ENCODE measurements at regions not wholly inside any gene's neighbourhood (a gene's known extent, or its start where the extent isn't known, plus 50 kb on each side); places are given as distances from the start of the nearest gene placed in this dataset.

DNA sequence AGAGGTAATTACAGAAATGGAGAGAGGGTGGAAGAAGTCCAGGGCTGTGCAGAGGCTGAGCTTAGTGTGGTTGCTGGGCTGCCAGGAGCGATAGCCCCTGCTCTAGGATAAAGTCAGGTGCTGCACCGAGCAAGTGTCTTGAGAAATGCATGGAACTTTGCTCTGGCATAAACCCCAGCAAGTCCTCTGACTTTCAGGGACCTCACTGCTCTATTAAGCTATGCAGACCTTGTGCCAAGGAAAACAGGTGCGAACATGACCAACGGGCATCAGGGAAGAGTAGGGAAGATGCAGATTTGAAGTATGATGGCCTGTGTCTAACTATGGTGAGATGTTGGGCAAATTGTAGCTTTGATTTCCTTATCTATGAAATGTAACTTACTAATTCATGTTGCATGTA is 416.8 kb downstream of the NR2F2 start:
- H2BK120ac ChIP-seq (ENCODE audit: low read depth, low read length) = no peak overlapping the region
- H3K4me3 ChIP-seq (ENCODE audit: insufficient read depth, low read depth, low read length) = no peak overlapping the region
- BruUV-seq (replicated peaks) = no TSS peak
- no peak overlapping the region for H2AK5ac ChIP-seq (ENCODE audit: low read depth, low read length)
- H3K23ac ChIP-seq (ENCODE audit: low read depth, low read length) = no peak overlapping the region
- no peak overlapping the region for H2BK15ac ChIP-seq (ENCODE audit: low read depth, low read length)
- no peaks in the 10 kb centered on the region for H3K4me1 ChIP-seq (ENCODE audit: control insufficient read depth, insufficient read depth, low read length)
- H4K91ac ChIP-seq (ENCODE audit: insufficient read depth, low read depth, low read length) = no peak overlapping the region
- no peak overlapping the region for H3K18ac ChIP-seq (ENCODE audit: low read depth, low read length)
- no peak for ATAC-seq (ENCODE audit: low read depth)
- ChIA-PET CTCF (interaction anchor here (0.9 to 1.0 kb wide), 2 partner anchors 48 to 50 kb away, joined by 3 read pairs; no protein-coding TSS in a partner anchor), POLR2A (ENCODE audit: unreplicated experiment) (no interaction called here)
- H3K4me2 ChIP-seq (ENCODE audit: low read depth, low read length) = no peak overlapping the region
- no peaks in the 10 kb centered on the region for H3K27me3 ChIP-seq (ENCODE audit: control insufficient read depth, insufficient read depth, low read length)
- H3K36me3 ChIP-seq (ENCODE audit: control insufficient read depth, insufficient read depth, low read length) = no peaks in the 10 kb centered on the region
- H3K79me1 ChIP-seq (ENCODE audit: low read depth in 1 of 2, low read length in 2 of 2) = no peaks in the 10 kb centered on the region
- H3K56ac ChIP-seq (ENCODE audit: extremely low read depth, insufficient read depth, low read length) = no peak overlapping the region
- no peak overlapping the region for H3K27ac ChIP-seq (ENCODE audit: insufficient read depth, low read length)
- H2BK5ac ChIP-seq (ENCODE audit: low read depth, low read length, poor library complexity, severe bottlenecking) = no peak overlapping the region
- dilution Hi-C loops (cut with HindIII; ENCODE audit: low sequenced_read_pairs, unreplicated experiment) = no loop called here
- no peak overlapping the region for H3K4ac ChIP-seq (ENCODE audit: low read depth, low read length)
- intact Hi-C loops (cut with micrococcal nuclease) = no loop called here
- H2AFZ ChIP-seq (replicated peaks; ENCODE audit: low read length, poor library complexity) = no peak overlapping the region
- no peak overlapping the region for H4K8ac ChIP-seq (ENCODE audit: low read depth in 2 of 2, low read length in 2 of 2)
- no peak overlapping the region for H3K14ac ChIP-seq (replicated peaks; ENCODE audit: low read depth, low read length)
- TF ChIP-seq POLR2A (IDR thresholded peaks at IDR 0.05; ENCODE audit: low read depth, low read length) (no peak), RAD21 (IDR thresholded peaks at IDR 0.05; ENCODE audit: low read length) (no peak), RFX5 (IDR thresholded peaks at IDR 0.05; ENCODE audit: low read depth, low read length) (no peak), BHLHE40 (IDR thresholded peaks at IDR 0.05; ENCODE audit: low read depth, low read length) (no peak), RCOR1 (IDR thresholded peaks at IDR 0.05; ENCODE audit: insufficient replicate concordance, low read length) (no peak), CHD1 (IDR thresholded peaks at IDR 0.05; ENCODE audit: low read depth, low read length) (no peak), MAZ (IDR thresholded peaks at IDR 0.05; ENCODE audit: borderline replicate concordance, low read depth, low read length) (no peak)
- TF ChIP-seq, protein P1, sequence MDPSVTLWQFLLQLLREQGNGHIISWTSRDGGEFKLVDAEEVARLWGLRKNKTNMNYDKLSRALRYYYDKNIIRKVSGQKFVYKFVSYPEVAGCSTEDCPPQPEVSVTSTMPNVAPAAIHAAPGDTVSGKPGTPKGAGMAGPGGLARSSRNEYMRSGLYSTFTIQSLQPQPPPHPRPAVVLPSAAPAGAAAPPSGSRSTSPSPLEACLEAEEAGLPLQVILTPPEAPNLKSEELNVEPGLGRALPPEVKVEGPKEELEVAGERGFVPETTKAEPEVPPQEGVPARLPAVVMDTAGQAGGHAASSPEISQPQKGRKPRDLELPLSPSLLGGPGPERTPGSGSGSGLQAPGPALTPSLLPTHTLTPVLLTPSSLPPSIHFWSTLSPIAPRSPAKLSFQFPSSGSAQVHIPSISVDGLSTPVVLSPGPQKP (IDR thresholded peaks at IDR 0.05; ENCODE audit: borderline replicate concordance, low read depth, low read length) = no peak
- TF ChIP-seq, protein P2, sequence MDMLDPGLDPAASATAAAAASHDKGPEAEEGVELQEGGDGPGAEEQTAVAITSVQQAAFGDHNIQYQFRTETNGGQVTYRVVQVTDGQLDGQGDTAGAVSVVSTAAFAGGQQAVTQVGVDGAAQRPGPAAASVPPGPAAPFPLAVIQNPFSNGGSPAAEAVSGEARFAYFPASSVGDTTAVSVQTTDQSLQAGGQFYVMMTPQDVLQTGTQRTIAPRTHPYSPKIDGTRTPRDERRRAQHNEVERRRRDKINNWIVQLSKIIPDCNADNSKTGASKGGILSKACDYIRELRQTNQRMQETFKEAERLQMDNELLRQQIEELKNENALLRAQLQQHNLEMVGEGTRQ (IDR thresholded peaks at IDR 0.05; ENCODE audit: low read depth, low read length) = no peak
- no peak for DNase-seq
- H2AK9ac ChIP-seq (replicated peaks; ENCODE audit: low read depth, low read length, poor library complexity) = no peak overlapping the region
- in situ Hi-C loops (cut with MboI; ENCODE audit: low sequenced_read_pairs) = no loop called here
- no CpG with 5 or more reads among the region's 4 CpGs for WGBS, 2 experiments (ENCODE audit: extremely low coverage in 2 of 2, insufficient read length in 1 of 2)
- no peaks in the 10 kb centered on the region for H4K20me1 ChIP-seq (ENCODE audit: insufficient read depth, low read length)
- no peak overlapping the region for H3K9ac ChIP-seq (ENCODE audit: low read depth, low read length)
- no peak overlapping the region for H4K5ac ChIP-seq (ENCODE audit: low read depth, low read length)
- H3K9me1 ChIP-seq (ENCODE audit: insufficient read depth, low read length) = no peaks in the 10 kb centered on the region
- no peak overlapping the region for H2BK20ac ChIP-seq (ENCODE audit: low read depth, low read length)
- H3K9me3 ChIP-seq (ENCODE audit: control insufficient read depth, insufficient read depth, low read length) = peaks cover 13% of the 10 kb centered on the region; the same call in 1 of the 2 replicates

Measured in IMR-90 (cell line).